T-helper 2 cell (primary cell): ENCODE measurements at regions not wholly inside any gene's neighbourhood (a gene's known extent, or its start where the extent isn't known, plus 50 kb on each side); places are given as distances from the start of the nearest gene placed in this dataset.
"Not testable (repeated sequence)": the region's sequence is repeated elsewhere in the genome, so short reads cannot be mapped to it uniquely, and the experiment has no call there.

Experiments
- DNase-seq, 5 experiments: peaks; one replicate each; pipeline versions ENCODE4 v3.0.0 to v3.0.0-alpha.2; 2012 to 2022

- DNase-seq: no peak
These were observed 54.6 kb downstream of the DKK1 start for GRCh38 chr10:52368725-52369124.

- not testable (repeated sequence) for DNase-seq
These were observed 60.1 kb downstream of the DKK1 start for GRCh38 chr10:52374207-52374606.

GRCh38 chr10:52376694-52377354 is 62.7 kb downstream of the DKK1 start:
- no peak for DNase-seq

- DNase-seq: no peak
These were observed 64.0 kb downstream of the DKK1 start for GRCh38 chr10:52378124-52378523.

GRCh38 chr10:52379287-52379686 is 65.2 kb downstream of the DKK1 start:
- DNase-seq: peak in 1 of 5 experiments; percentile 67

- DNase-seq: no peak
These were observed 69.0 kb downstream of the DKK1 start for GRCh38 chr10:52383088-52383487.

- DNase-seq: no peak
These were observed 73.7 kb downstream of the DKK1 start for GRCh38 chr10:52387744-52388143.

GRCh38 chr10:52390388-52390787 is 76.3 kb downstream of the DKK1 start:
- no peak for DNase-seq

- no peak for DNase-seq
These were observed 78.0 kb downstream of the DKK1 start for GRCh38 chr10:52391927-52392602.

- DNase-seq: no peak
These were observed 80.2 kb downstream of the DKK1 start for GRCh38 chr10:52394246-52394645.

GRCh38 chr10:52400562-52400961 is 86.5 kb downstream of the DKK1 start:
- DNase-seq: no peak

GRCh38 chr10:52403801-52404200 is 89.7 kb downstream of the DKK1 start:
- not testable (repeated sequence) for DNase-seq

- DNase-seq: no peak
These were observed 95.1 kb downstream of the DKK1 start for GRCh38 chr10:52409195-52409594.

GRCh38 chr10:52409928-52410327 is 95.8 kb downstream of the DKK1 start:
- no peak for DNase-seq

- DNase-seq: no peak
These were observed 96.8 kb downstream of the DKK1 start for GRCh38 chr10:52410916-52411315.

- DNase-seq: no peak
These were observed 105.2 kb downstream of the DKK1 start for GRCh38 chr10:52419281-52419680.

- no peak for DNase-seq
These were observed 106.6 kb downstream of the DKK1 start for GRCh38 chr10:52420656-52421055.

- DNase-seq: no peak
These were observed 109.3 kb downstream of the DKK1 start for GRCh38 chr10:52423369-52423768.

GRCh38 chr10:52424341-52424740 is 110.3 kb downstream of the DKK1 start:
- DNase-seq: no peak

- no peak for DNase-seq
These were observed 120.7 kb downstream of the DKK1 start for GRCh38 chr10:52434734-52435133.

- no peak for DNase-seq
These were observed 122.6 kb downstream of the DKK1 start for GRCh38 chr10:52436664-52437063.

GRCh38 chr10:52437205-52437646 is 123.1 kb downstream of the DKK1 start:
- no peak for DNase-seq

- no peak for DNase-seq
These were observed 124.0 kb downstream of the DKK1 start for GRCh38 chr10:52438119-52438518.

- no peak for DNase-seq
These were observed 126.7 kb downstream of the DKK1 start for GRCh38 chr10:52440612-52441285.
